ENCODE measurements at regions not wholly inside any gene's neighbourhood (a gene's known extent, or its start where the extent isn't known, plus 50 kb on each side); places are given as distances from the start of the nearest gene placed in this dataset.

- no peak for DNase-seq
Measured at GRCh38 chr5:35359859-35360258, 129.6 kb upstream of the PRLR start.

GRCh38 chr5:35357973-35358372 lies 127.7 kb upstream of the PRLR start:
- DNase-seq = no peak

DNA sequence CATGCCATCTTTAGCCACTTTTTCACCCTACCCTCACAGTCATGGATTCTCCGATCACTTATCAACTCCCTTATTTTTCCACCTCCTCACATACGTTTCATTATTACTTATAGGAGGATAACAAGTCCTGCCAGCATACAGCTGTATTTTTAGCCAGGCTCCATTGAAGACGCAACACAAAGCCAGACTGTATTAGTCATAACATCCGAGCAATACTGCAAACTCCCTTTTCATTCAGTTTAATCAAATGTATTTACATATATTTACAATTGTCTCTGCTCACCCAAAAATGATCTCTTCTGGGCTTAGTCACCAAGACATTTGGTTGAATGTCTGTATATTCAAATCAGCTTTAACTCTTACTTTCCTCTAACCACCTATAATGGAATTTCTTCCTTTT lies 126.4 kb upstream of the PRLR start:
- DNase-seq = no peak

DNA sequence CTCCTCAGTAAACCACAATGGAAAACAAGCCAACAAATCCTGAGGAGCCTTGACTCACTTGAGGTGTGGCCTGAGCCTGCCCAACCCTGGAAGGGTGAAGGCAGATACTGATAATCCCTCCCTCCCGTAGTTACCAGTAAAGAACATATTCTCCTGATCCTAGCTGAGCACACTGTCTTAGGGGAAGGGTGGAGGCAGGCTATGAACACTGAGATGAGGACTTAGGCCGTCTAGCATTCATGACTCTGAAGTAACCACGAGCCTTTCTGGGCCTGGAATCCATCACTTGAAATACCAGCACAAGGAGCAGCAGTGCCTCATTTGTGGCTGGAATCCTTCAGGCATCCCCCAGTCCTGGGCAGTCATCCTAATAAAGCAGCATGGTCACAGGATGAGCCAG lies 124.5 kb upstream of the PRLR start:
- DNase-seq = no peak

DNA sequence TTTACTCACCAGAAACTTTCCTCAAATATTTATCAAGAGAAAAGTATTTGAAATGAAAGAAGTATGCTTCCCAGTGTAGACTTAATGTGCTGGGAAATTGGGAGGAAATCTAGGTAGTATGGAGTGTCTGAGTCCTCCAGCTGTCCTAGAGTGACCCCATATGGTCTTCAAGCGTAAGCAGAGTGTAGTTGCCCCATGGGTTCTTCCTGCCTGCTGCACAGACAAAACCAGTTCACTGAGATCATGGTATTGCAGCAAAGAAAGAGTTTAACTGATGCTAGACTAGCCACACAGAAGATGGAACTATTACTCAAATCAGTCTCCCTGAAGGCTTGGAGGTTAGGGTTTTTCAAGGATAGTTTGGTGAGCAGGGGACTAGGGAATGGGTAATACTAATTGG lies 114.9 kb upstream of the PRLR start:
- no peak for DNase-seq

DNA sequence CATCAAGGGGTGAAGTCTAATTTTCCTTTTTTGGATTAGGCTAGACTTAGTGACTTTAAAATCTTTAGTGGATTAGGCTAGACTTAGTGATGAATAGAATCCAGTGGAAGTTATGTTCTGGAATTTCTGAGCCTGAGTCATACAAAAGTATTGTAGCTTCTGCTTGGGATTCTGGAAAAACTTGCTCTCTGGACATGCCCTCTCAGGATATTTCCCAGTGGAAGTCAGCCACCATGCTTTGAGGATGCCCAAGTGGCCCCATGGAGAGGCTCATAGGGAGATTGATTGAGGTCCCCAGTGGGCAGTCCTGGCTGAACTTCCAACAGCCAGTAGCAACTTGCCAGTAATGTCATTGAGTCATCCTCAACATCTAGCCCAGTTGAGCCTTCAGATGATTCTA lies 112.4 kb upstream of the PRLR start:
- no peak for DNase-seq

DNA sequence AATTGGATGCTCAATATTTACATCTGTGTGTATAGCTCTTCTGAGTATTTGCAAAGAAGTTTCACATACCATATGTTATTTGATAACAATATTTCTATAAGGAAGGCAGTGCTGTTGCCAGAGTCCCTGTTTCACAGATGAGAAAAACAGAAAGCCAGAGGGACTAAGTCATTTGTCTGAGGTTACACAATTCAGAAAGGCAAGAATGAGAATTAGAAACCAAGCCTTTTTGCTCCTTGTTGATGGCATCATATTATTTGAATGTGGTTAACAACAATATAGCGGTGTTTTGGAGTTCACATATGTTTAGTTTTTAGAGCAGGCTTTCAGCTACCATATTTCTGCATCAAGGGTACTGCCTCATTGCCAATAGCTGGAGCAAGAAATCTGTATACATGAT lies 110.9 kb upstream of the PRLR start:
- no peak for DNase-seq

DNA sequence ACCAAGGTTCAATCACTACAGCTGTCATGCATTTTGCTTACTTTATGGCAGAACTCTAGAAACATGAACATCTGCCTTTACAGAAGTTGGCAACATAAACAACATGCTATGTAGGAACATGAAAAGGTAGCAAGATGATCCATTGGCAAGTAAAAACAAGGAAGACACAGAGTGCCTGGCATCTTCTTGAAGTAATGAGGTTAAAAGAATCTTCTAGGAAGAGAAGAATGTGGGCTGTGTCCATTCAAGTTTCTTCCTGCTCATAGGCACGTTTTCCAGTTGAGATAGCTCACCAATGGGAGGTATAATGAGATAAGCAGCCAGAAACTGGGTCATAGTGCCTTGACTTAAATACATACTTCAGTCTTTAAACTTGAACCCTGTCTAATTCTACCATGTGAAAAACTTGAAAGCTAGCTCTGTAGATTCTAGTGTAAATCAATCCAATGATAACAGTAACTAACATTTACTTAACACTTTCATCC lies 109.4 kb upstream of the PRLR start:
- DNase-seq = no peak

GRCh38 chr5:35339006-35339405 lies 108.7 kb upstream of the PRLR start:
- DNase-seq = no peak

DNA sequence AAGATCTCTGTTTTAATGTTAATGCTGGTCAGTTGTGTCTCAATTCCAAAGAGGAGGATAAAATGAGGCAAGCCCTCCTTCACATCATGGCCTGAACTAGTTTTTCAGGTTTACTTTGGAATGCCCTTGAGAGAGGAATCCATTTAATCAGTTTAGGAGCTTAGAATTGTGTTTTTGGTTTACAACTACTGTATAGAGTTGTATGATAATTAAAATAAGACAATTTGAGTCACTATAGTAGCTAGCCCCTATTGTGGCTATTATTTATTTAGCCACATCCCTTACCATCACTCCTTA lies 107.8 kb upstream of the PRLR start:
- DNase-seq = no peak

- DNase-seq = no peak
Measured at GRCh38 chr5:35337340-35338156, 107.3 kb upstream of the PRLR start.

- DNase-seq = no peak
Measured at GRCh38 chr5:35336230-35336629, 105.9 kb upstream of the PRLR start.

DNA sequence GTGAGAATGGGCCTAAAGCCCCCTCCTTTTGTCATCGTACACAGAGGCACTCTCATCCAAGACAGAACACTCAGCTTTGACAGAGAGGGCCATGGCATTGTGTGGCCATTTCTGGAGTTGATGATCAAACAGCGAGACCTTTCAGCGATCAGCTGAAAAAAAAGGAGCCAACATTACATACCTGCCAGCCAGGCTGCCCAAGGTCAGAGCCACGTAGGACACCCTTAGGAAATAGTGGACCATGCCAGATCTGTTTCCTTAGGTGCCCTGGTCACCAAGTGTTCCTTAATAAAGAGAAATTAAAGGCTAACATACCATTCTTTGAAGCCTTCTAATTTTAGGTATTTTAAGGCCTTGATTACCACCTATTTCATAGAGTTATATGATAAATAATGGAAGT lies 105.5 kb upstream of the PRLR start:
- no peak for DNase-seq

DNA sequence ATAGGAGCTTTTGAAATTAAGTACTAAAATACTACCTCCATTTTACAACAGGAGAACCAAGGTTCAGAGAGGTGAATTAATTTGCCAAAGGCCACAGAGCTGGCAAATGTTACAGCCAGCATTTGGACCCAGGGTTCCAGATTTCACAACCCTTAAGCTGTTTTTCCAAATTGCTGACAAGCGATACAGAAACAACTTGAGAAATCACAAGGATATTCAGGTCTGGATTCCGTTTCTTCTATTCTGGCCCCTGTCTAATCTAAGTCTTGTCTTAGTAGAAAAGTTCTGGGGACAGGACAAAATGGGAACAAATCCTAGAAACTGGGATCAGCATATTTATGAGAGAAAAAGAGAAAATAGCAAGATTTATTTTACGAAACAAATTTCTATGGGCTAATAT lies 103.1 kb upstream of the PRLR start:
- DNase-seq = no peak

DNA sequence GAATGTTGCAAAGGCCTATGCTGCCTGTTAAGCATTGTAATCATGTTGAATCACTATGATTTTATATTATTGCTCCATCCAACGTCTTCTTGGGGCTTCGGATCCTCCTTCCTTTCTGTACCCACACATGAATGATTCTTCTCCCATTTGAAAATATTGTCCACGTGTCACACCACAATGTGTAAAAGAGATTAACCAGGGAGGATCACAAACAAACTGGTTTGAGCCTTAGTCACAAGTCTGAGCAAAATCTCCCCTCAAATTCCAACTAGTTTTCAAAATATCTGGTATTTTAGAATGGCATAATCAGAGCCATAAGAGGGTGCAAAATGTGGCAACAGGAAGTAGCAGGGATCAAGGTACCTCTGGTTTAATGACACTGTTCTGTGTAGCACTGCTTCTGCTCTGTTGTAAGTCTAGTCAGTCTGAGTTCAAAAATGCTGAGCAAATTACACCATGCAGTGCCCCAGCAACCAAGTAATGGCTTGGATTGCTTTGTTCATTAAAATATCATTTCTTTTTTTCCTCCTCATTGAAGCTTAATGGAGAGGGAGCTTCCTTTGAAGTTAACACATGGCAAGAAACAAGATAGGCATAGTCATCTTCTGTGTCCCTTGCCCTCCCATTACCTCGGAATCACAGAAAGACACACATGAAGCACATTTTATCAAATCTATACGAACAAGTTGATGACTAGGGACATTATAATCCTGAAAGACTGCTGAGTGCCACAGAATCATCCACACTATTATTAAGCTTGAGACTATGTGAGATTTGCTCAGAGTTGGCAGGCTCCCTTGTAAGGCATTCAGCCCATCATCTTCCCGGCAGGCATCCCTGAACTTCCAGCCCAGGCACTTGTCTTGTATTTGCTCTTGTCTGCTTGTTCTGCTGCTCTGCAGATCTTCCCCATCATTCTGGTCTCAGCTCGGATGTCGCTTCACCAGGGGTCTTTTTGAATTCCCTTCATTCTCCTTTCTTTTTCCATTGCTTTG lies 102.0 kb upstream of the PRLR start:
- DNase-seq = no peak

DNA sequence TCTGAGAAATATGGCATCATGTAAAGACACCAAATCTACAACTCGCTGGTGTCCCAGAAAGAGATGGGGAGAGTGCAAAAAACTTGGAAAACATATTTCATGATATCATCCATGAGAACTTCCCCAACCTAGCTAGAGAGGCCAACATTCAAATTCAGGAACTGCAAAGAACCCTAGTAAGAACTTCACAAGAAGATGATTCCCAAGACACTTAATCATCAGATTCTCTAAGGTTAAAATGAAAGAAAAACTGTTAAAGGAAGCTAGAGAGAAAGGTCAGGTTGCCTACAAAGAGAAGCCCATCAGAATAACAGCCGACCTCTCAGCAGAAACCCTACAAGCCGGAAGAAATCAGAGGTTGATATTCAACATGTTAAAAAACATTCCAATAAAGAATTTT lies 95.5 kb upstream of the PRLR start:
- no peak for DNase-seq

- DNase-seq = no peak
Measured at GRCh38 chr5:35324679-35325078, 94.4 kb upstream of the PRLR start.

DNA sequence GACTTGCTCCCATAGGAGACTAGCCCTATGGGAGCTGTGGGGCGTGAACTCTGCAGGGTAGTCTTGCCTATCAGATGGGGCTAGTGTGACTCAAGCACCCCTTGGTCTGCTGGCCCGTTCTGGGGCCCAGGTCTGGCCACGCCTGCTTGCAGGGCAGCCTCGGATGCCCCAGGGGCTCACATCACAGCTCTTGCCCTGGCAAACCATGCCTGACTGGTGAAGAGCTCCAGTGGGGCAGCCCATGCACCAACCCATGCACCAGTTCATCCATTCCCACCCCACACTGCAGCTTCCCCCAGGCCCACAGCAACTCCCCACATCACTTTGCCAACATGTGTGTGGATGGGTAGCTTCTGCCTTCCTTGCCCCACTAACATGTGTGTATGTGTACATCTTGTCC lies 93.9 kb upstream of the PRLR start:
- DNase-seq = no peak

DNA sequence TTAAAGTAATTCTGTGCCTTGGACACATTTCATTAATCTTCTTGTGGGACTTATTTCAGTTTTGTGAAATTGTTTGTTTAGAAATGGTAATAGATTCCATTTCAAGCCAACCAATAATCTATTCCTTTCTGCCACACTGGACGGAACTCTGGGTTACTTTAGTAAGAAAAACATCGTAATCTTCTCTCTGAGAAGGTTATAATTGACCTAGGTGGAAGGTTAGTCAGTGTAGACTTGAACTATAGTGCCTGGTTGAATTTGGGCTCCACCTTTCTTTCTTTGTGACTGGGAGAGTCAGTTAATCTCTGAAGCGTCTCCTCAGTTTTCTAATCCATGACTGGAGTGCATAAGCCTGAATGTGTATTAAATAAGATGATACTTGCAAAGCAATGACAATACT lies 89.7 kb upstream of the PRLR start:
- DNase-seq = no peak

- peak; percentile 88 for DNase-seq
Measured at GRCh38 chr5:35319333-35320002, 89.2 kb upstream of the PRLR start.

DNA sequence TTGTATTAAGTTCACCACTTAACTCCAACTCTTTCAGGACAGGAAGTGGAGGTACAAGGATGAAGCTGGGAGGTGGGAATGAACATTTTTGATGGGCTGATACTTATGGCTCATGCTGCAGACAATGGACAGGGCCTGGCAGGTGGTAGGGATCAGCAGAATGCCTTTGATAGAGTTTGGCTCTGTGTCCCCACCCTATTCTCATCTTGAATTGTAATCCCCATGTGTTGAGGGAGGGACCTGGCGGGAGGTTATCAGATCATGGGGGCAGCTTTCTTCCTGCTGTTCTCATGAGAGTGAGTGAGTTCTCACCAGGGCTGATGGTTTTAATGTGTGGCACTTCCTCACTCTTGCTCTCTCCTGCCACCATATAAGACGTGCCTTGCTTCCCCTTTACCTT lies 87.3 kb upstream of the PRLR start:
- no peak for DNase-seq

- DNase-seq = no peak
Measured at GRCh38 chr5:35316611-35317274, 86.5 kb upstream of the PRLR start.

GRCh38 chr5:35313291-35313690 lies 83.0 kb upstream of the PRLR start:
- peak; percentile 40 for DNase-seq

Data from SIG-M5 (cell line).